Non-pigmented ciliary epithelial cell (primary cell): ENCODE measurements at regions not wholly inside any gene's neighbourhood (a gene's known extent, or its start where the extent isn't known, plus 50 kb on each side); places are given as distances from the start of the nearest gene placed in this dataset.

ENCODE experiments used
- DNase-seq: peaks from one replicate; pipeline ENCODE4 v3.0.0-alpha.2; 2010; ENCODE audit warnings: low read depth

DNA sequence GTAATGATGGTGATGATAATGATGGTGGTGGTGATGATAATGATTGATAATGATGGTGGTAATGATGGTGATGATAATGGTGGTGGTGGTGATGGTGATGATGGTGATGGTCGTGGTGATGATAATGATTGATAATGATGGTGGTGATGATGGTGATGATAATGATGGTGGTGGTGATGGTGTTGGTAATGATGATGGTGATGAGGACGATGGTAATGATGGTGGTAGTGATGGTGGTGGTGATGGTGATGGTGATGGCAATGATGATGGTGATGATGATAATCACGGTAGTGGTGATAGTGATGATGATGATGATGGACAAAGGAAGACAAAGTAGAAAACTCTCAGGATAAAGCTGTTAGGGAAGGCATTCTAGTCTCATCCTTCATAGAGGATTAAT, 310.5 kb downstream of the MSX2 start:
- DNase-seq = no peak

DNA sequence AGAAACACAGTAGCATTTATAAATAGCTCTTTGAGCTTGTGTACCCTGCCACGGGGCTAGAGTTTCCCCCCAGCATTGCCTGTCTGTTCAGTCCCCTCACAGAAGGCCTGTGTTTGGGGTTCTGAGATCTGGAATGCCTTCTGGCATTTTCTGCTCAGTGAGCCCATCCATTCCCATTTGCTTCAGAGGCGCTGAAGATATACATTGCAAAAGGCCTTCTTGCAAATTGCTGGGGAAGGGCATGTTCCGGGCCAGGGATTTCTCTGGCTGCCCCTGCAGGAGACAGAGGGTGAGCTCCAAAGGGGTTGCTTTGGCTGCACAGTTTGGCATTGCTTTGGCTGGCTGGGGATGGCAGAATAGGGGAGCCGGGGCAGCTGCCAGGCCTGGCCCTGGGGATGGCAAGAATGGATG, 308.4 kb downstream of the MSX2 start:
- DNase-seq = no peak

DNA sequence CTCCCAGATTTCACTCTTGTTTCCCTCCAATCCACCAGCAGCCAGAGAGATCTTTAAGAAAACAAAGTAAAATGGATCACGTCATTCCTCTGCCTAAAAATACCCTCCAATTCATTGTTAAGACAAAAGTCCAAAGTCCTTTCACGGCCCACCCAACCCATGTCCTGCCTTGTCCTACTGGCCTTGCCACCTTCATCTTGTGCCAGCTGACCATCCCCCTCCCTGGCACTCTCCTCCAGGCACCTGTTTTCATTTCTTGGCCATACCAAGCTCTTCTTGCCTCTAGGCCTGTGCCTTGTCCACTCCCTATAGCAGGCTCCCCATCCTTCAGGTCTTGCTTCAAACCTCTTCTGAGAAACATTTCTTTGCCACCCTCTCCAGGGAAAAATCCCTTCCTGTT, 307.6 kb downstream of the MSX2 start:
- DNase-seq = no peak

DNA sequence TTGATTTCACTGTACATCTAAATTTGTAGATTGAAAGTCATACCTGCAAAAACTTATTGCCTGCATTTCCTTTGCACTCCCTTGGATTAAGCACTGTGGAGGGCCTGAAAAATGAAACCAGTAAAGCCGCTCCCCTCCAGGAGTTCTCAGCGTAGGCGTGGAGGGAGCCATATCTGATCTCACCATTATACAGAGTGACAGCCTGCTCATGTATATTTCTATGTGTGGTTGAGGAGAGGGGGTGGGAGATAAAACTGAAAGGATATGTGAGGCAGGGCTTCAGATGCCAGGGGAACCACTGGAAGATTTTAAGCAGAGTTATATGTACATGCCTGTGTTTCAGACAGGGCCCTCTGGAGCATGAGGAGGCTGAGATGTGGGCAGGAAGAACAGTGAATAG, 303.0 kb downstream of the MSX2 start:
- DNase-seq = no peak

DNA sequence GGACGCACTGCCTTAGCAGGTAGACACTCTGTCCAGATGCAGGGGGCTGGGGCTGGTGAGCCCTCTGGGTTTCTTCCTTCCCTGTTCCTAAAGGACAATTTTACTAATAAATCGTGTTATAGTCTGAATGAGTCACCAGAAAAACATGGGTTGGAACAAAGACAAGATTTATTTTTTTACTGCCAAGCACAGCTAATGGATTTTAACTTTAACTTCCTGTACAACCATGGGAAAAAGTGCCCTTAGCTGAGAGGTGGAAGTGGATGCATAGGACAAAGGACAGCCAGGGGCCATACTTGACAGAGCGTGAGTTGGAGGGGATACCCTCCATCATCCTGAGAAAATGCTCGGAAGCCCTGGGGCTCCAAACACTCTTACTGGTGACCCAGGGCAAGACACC, 300.7 kb downstream of the MSX2 start:
- DNase-seq = no peak

DNA sequence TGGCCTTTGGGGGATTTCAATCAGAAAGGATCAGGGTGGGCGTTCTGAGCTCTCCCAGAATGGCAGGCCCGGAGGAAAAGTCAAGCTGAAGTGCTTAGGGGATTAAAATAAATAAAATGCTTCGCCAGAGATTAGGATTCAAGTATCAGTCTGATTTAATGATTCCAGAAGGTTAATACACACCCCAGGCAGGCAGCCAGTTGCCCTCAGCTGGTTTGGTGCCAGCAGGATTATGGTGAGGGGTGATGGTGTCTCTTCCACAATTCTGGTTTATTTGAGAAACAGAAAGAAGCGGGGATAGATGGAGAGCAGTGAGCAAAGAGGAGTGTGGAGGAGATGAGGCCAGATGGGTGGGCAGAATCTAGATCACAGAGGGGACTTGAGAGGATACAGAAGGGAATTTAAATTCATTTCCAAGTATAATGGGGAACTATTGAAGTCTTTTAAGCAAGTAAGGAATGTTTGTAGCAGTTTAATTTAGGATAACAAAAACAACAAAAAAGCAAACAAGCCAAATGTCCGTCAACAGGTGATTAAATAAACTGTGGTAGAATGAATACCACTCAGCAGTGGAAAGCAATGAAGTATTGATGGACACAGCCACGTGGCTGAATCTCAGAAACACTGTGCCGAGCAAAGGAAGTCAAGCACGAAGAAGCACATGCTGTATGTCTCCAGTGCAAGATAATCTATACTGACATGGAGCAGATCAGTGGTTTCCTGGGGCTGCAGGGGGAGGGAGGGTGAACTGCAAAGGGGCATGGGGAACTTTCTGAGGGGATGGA, 297.7 kb downstream of the MSX2 start:
- DNase-seq = no peak

DNA sequence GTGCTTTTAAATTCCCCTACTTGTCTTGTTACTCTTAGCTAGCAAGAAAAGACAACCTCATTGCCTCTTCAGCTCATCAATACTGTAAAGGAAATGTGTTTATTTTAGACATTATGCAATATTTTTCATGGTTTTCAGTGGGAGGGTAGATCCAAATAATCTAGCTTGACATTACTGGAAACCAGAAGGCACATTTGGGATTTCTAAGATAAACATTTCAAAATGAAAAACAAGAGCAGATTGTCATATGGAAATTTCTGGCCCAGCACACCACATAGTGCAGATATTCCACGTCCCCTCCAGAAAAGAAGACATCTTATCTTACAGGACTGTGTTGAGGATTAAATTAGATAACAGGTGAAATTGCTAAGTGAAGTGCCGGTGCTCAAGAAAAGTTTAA, 296.9 kb downstream of the MSX2 start:
- no peak for DNase-seq

DNA sequence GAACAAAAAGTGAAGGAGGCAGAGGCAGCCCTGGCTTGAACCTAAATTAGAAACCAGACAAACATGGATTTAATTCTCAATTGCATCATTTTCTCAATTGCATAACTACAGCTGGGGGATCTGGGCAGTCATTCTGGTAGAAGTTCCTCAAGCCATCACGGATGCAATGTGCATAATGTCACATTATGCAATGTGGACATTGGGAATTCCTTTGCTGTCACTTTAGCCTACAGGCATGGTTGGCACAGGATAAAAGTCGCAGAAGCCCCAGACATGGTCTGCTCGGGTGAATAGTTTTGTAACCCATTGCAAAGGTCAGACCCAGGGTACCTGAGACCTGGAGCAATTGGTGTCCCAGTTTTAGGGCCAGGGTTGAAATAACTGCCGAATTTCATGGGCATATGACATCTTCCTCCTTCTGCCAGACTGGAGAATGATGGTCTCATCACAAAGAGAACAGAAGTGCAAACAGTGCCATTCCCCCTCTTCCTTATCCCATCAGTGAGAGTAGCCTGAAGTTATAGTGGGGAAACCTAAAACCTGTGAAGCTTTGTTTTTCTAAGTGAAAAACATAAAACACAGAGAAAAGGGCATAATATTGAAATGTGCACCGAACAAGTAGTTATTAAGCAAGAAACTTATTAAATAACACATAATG, 290.8 kb downstream of the MSX2 start:
- DNase-seq = no peak

DNA sequence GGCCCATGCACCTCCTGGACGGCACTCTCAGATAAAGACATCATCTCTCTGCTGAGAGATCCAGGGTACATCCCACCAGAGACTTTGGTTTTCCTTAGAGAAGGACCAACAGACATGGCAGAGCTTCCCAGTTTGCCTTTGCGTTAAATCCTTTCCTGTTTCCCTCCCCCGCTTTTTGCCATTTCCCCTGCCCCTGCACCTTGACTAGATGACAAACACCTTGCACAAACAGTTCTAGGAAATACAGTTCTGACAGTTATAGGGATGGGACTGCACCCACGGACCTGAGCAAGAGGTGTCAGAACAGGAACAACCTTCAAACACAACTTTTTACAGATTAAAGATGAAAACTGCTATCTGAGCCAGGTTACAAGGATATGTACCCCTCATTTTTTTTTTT, 288.9 kb downstream of the MSX2 start:
- no peak for DNase-seq

DNA sequence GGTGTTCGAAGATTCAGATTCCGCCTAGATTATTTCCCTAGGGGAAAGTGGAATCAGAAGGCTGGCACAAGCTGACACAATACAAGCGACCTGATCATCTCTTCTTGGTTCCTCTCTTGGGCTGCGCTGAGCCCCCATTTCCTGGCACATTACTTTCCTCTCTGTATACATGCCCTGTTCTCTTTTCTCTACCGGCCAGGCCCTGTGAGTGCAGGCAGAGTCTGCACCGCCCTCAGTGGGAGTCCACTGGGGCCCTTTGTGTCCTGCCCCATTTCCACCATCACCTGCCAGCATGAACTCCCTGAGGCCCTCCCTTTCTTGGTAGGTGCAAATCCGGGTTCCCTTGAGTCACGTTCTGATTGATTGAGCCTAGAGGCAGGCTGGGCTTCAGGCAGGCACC, 287.9 kb downstream of the MSX2 start:
- no peak for DNase-seq

DNA sequence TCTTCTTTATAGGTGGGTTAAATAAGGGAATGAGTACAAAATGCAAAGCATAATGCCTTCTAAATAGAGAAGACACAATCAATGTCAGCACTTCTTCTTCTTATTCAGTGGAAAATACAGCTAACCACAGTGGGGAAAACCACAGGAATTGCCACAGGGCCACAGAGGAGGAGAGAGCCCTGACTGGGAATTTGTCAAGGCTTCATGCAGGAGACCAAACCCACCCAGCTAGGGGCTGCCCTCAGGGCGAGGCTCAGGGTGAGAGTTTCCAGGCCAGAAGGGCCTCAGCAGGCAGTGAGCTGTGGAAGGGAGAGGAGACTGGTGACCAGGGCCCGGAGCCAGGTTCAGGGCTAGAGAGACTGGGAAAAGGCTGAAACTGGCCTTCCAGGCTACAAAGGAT, 279.1 kb downstream of the MSX2 start:
- no peak for DNase-seq

DNA sequence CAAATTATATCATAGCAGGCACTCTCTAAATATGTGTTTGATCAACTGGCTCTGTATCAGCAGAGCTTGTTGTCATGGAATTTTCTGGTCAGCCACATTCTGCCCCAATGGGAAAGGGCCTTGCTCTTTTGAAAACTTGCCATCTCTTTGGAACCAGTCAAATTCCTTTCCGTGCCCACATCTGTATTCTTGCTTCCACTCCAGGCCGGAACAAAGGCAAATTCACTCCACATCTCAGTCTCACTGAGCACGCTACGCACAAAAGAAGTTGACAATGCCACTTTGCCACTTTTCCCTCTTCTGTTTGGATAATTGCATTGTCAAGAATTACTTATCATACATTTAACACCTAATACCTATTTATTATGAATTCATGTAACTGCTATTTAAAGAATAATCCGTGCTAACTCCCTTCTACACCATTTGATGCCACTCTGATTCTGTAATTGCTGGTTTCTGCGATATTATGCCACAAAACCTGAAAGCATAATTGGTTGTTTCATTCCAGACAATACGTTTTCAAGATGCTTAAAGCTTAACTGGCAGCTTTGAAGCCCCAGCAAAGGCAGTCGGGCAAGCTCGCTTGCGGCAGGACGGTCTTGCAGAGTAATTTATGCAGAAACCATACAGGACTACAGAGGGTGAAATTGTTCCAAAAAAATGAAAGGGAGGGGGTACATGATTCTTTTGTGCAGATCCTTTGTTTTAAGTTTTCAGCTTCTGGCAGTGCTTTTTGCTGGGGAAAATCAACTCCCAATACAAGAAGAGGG, 277.7 kb downstream of the MSX2 start:
- DNase-seq = no peak

DNA sequence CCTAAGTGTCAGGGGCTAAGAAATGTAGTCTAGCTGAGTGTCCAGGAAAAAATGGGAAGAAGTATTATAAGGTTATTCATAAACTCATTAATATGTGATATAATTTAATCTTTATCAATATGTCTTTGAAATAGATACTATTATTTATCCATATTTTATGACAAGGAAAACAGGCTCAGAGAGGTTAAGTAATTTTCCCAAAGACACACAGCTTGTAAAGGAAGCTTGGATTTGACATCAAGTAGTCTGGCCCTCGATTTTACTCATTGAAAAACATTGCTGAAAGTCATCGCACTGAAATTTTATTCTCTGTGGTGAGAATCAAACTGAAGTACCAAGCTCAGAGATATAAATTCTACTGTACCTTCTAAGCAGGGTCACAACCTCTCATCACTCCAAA, 276.9 kb downstream of the MSX2 start:
- no peak for DNase-seq

DNA sequence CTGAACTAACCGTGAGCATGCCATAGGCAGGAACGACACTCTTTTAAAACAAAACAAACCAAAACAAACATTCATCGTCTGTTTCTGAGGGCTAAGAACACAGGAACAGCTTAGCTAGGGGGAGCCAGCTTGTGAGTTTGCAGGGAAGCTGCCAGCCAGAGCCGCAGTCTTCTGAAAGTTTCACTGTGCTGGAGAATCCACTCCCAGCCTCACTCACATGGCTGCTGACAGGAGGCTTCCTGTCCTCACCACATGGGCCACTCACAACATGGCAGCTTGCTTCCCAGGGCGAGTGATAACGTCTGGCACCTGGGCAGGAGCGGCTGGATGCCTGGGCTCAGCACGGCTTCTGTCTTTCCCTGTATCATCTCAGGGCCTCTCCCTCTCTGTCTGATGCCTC, 275.2 kb downstream of the MSX2 start:
- no peak for DNase-seq

DNA sequence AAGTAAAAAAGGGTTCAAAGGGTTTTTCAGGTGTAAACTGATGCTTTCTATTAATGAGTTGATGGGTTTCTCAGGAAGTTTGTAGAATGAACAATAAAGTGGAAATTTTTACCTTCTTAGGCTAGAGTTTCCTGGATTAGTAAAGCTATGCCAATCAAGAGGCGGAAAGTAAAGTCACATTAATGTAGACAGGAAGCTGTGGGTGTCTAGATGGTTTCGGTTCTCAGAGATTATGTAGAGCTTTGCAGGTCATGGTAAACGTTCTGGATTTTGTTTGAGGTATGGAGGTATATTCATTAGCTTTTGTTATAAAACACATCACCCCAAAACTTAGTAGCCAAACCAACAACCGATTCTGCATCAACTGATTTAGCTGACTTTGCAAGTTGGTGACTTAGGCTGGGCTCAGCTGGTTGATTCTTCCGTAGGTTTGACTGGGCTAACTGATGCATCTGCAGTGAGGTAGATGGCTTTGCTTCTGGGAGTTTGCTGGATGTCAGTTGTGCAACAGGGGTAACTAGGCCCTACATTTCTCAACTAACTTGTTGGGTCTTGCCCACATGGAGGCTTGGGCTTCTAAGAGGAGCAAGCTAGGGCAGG, 273.8 kb downstream of the MSX2 start:
- DNase-seq = no peak

DNA sequence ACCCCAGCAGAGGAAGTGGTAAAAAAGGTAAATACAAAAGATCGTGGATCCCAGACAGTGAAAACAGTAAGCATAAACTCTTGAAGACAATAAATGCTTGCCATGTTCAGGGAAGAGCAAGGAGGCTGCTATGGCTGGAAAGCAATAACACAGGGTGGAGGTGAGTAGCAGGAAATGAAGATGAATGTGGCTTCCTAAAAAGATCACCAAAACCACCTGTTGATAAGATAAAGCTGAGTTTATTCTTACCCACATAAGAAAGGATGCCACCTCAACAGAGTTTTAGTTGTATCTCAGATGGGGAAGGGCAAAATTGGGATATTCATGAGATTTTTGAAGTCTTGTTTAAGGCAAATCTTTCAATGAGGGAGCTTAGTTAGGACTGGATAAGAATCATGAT, 273.3 kb downstream of the MSX2 start:
- DNase-seq = no peak

DNA sequence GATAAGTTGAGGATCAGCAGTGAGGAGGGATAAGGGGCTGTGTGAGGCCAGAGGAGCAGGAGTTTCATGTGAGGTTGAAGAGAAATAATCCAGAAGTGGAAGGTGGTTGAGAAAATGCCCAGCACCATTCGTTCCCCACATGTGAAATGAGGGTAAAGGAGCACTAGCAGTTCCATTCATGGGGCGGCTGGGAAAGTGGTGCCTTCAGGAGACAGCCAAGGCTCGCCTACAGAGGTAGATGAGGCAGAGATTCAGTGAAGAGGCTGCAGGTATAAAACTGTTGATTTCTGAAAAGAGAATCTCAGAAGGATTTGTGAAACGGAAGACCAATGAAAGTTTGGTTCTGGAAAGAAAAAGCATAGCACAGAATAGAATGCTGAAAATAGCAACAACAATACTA, 272.6 kb downstream of the MSX2 start:
- no peak for DNase-seq

DNA sequence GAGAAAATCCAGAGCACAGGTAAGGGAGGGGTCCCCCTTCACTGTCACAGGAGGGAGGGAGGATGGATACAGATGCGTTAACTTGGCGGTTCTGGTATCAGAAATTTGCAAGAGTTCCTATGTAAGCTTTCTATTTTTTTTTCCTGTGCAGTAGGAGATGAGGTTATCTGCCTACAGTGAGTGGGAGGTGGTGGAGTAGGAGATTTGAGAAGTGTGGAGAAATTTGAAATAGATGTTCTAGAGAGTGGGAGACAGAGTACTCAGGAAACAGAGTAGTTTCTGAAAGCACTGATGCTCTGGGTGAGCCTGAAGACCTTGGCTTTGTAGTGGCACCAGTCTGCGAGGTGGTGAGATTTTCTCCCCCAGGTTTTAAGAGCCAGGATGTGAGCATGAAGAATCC, 271.4 kb downstream of the MSX2 start:
- no peak for DNase-seq

DNA sequence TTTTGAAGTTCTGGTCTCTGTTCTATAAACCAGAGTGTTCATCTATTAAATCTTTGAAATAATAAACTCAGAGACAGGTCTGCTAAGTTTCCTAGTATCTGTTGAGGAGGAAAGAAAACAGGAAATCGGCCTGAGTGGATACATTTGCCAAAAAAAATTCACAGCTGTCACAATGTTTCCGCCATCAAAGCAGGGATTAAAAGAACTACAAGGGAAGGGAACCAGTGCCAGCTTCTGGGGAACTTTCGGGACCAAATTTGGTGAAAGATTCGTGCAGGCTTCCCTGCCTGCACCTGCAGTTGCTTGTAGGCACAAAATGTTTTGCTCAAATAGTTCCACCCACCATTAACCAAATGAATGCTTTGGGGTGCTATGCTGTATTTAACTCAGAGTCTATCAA, 267.5 kb downstream of the MSX2 start:
- no peak for DNase-seq

DNA sequence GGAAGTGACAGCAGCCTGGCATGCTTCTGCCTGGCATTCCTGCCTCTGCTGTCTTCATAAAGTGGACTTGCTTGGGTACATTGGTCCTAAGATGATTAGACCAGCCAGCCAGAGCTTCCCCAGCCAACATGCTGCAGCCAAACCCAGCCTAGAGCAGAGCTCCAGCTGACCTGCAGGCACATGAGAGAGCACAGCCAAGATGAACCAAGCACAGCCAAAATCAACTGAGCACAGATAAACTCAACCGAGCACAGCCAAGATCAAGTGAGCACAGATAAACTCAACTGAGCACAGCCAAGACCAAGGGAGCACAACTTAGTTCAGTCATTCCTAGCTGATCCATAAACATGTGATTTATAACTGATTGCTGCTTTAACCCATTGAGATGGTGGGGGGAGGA, 266.5 kb downstream of the MSX2 start:
- DNase-seq = no peak

DNA sequence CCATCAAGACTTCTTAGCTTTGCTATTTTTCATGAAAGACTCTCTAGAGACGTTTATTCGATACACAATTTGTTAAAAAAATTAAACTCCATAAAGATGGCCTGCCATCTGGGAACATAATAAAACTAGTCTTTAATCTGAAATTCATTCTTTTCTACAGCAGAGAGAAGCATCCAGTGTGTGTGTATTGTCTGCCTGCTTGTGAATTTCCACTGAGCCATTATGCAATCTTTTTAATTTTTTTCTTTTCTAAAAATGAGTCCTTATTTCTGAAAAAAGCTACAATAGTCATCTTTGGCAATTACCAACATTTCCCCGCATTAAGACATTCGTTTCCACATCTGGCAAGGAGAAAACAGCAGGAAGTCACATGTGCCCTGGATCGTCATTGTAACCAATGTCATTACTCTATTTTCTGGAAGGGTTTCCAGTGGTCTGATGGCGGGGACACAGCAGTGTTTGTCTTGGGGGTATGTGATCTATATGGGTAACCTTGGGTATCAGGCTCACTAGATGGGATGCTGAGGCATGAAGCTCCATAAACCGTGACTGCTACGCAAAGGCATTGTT, 263.1 kb downstream of the MSX2 start:
- DNase-seq = no peak

DNA sequence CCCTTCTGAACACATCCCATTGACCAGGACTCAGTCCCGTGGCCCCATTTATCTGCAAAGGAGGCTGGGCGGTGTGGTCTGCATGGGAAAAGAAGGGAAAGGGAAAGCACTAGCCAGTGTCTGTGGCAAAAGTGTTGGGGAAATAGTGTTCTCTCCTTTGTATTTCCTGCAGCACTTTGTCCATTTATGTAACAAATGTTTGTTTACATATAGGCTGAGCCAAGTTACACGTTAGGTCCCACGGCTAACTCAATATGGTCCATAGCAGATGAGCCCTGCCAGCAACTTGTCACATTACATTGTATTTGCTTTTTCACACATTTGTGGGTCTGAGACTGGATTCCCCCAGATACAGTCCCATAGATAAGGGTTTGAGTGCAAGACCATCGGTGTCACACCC, 260.5 kb downstream of the MSX2 start:
- no peak for DNase-seq

DNA sequence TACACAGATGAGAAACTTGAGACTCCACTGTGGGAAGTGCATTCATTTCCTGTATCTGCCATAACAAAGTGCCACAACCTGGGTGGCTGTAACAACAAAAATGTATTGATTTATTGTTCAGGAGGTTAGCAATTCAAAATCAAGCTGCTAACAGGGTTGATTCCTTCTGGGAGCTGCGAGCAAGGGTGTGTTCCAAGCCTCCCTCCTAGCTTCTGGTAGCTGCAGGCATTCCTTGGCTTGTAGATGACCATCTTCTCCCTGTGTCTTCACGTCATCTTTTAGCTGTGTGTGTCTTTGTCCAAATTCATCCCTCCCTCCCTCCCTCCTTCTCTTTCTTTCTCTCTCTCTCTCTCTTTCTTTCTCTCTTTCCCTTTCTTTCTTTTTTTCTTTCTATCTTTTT, 258.1 kb downstream of the MSX2 start:
- DNase-seq = no peak
